ENCODE measurements at regions not wholly inside any gene's neighbourhood (a gene's known extent, or its start where the extent isn't known, plus 50 kb on each side); places are given as distances from the start of the nearest gene placed in this dataset.

DNA sequence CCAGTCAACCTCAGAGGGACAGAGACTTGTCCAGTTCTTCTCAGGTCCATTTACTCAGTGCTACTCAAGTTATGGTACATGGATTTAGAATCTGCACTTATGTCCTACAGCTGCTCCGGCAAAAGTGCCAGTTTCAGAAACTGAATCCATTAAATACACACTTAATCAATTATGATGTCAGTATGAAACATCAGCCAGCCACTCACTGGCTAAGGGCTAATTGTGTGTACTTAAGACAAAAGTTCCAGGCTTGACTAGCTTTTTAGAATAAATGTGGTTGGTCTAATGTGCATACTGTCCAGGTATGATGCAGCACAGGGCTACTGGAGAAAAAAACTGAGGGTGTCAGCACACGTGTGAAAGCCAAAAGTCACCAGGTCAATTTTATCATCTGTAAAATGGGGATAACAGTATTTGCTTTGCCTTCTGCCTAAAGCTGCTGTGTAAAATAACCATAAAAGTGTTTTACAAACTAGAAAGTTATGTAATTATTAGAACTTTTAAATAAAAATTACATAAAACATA is 55.4 kb upstream of the CYP2D6 start:
- TF ChIP-seq, protein P1, sequence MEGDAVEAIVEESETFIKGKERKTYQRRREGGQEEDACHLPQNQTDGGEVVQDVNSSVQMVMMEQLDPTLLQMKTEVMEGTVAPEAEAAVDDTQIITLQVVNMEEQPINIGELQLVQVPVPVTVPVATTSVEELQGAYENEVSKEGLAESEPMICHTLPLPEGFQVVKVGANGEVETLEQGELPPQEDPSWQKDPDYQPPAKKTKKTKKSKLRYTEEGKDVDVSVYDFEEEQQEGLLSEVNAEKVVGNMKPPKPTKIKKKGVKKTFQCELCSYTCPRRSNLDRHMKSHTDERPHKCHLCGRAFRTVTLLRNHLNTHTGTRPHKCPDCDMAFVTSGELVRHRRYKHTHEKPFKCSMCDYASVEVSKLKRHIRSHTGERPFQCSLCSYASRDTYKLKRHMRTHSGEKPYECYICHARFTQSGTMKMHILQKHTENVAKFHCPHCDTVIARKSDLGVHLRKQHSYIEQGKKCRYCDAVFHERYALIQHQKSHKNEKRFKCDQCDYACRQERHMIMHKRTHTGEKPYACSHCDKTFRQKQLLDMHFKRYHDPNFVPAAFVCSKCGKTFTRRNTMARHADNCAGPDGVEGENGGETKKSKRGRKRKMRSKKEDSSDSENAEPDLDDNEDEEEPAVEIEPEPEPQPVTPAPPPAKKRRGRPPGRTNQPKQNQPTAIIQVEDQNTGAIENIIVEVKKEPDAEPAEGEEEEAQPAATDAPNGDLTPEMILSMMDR (conservative IDR thresholded peaks at IDR 0.05; ENCODE audit: low read depth, low read length): no peak
- TF ChIP-seq EZH2 (IDR thresholded peaks at IDR 0.05; ENCODE audit: low read length, unreplicated experiment): no peak

Data from PC-3 (cell line).